DND-41 (cell line): ENCODE measurements at regions not wholly inside any gene's neighbourhood (a gene's known extent, or its start where the extent isn't known, plus 50 kb on each side); places are given as distances from the start of the nearest gene placed in this dataset.

ENCODE experiments used
- CTCF ChIP-seq: IDR thresholded peaks from 2 replicates; pipeline ENCODE4 v1.5.1; 2012; ENCODE audit warnings: borderline replicate concordance, low read length, moderate library complexity, mild to moderate bottlenecking; ENCODE audit not compliant: poor library complexity, severe bottlenecking; ENCODE audit errors: extremely low read depth
- EZH2 ChIP-seq: IDR thresholded peaks from 3 replicates; pipeline ENCODE4 v1.6.1; 2012; ENCODE audit warnings: borderline replicate concordance, low read depth, mild to moderate bottlenecking, moderate library complexity, low read length, inconsistent platforms; ENCODE audit not compliant: severe bottlenecking

GRCh38 chr22:49301398-49302149, 526.1 kb downstream of the BRD1 start:
- no peak for TF ChIP-seq CTCF
- TF ChIP-seq EZH2, result no peak
